SW480 (cell line): ENCODE measurements at regions not wholly inside any gene's neighbourhood (a gene's known extent, or its start where the extent isn't known, plus 50 kb on each side); places are given as distances from the start of the nearest gene placed in this dataset.

Source experiments
- DNase-seq: peaks from one replicate; pipeline ENCODE4 v3.0.0-alpha.2; 2016; ENCODE audit warnings: low spot score

DNA sequence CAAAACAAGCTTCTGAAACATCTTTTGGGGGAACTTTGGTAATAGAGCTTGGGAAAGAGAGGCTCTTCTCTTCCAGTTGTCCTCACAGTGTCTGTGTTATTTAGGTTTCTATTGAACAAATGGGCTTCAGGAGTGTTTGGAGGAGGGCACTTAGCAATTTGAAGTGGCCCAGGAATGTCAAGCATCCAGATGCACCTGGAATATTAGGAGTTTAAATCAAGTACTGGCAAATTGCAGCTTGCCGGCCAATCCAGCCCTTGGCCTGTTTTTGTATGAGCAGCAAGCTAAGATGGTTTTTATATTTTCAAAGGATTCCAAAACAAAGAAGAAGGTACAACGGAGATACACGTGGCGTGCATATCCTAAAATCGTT lies 94.7 kb downstream of the CCDC185 start:
- DNase-seq = no peak

DNA sequence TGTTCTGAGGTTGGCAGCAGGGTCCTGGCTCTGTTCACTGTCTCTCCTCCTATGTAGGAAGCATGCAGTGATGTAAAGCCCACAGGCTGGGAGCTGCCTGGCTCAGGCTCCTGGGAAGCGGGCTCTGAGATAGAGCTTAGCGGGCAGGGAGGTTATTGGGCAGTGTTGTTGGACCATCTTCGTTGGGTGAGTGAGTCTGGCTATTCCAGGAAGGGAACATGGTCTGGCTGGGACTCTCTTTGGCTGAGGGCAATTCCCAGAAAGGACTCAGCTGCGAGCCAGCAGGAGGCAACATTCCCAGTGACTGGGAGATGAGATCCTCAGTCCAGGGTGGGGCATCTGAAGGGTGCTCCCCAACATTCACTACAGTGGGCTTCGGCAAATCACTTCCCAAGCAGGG lies 96.2 kb downstream of the CCDC185 start:
- no peak for DNase-seq

DNA sequence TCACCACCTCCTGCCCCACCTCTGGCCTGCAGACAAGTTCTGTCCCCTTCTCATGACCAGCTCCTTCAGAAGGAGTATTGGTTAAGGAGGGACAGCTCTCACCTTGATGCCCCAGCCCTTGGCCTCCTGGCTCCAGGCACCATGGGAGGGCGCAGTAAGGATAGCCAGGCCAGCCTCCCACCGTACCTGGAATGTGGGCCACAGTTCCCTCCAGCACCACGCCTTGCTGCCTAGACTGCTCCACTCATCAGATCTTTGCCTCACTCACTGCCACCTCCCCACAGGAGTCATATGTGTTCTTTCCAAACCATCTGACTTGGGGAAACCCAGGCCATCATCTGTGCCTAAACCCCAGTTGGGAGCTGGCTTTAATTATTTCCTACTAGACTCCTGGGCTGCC lies 97.0 kb downstream of the CCDC185 start:
- no peak for DNase-seq
